Parathyroid adenoma (tissue), 2 donors: ENCODE measurements at regions not wholly inside any gene's neighbourhood (a gene's known extent, or its start where the extent isn't known, plus 50 kb on each side); places are given as distances from the start of the nearest gene placed in this dataset.

Experiments
- H2AFZ ChIP-seq: fragments of 300-600 bp; sonication (generic); one replicate; pipeline ENCODE4 v1.7.0; 2017; ENCODE audit warnings: antibody characterized with exemption, mild to moderate bottlenecking
- H3K27ac ChIP-seq: fragments of 300-600 bp; sonication (generic); one replicate; pipeline ENCODE4 v1.7.0; 2017
- H3K27me3 ChIP-seq: fragments of 300-600 bp; sonication (generic); one replicate; pipeline ENCODE4 v1.7.0; 2017; ENCODE audit warnings: low read length; ENCODE audit not compliant: control insufficient read depth, insufficient read depth
- H3K36me3 ChIP-seq: fragments of 300-600 bp; sonication (generic); one replicate; pipeline ENCODE4 v1.7.0; 2017; ENCODE audit warnings: low read length; ENCODE audit not compliant: control insufficient read depth, insufficient read depth
- H3K4me1 ChIP-seq: fragments of 300-600 bp; sonication (generic); one replicate; pipeline ENCODE4 v1.7.0; 2017; ENCODE audit warnings: control low read depth
- H3K4me2 ChIP-seq: fragments of 300-600 bp; sonication (generic); one replicate; pipeline ENCODE4 v1.7.0; 2017; ENCODE audit warnings: low read length
- H3K4me3 ChIP-seq: fragments of 300-600 bp; sonication (generic); one replicate; pipeline ENCODE4 v1.7.0; 2017; ENCODE audit warnings: low read depth, low read length
- H3K79me2 ChIP-seq: fragments of 300-600 bp; sonication (generic); one replicate; pipeline ENCODE4 v1.7.0; 2017; ENCODE audit warnings: control low read depth
- H3K9ac ChIP-seq: fragments of 300-600 bp; sonication (generic); one replicate; pipeline ENCODE4 v1.7.0; 2017; ENCODE audit warnings: mild to moderate bottlenecking
- H3K9me3 ChIP-seq: fragments of 300-600 bp; sonication (generic); one replicate; pipeline ENCODE4 v1.7.0; 2017; ENCODE audit warnings: low read length; ENCODE audit not compliant: control insufficient read depth
- TF ChIP-seq, protein P1 (sequence below): fragments of 300-600 bp; sonication (generic); IDR thresholded peaks from one replicate; pipeline ENCODE4 v1.7.0; 2017; ENCODE audit warnings: antibody characterized with exemption, mild to moderate bottlenecking
- donor health status: primary hyperparathyroidism.

DNA sequence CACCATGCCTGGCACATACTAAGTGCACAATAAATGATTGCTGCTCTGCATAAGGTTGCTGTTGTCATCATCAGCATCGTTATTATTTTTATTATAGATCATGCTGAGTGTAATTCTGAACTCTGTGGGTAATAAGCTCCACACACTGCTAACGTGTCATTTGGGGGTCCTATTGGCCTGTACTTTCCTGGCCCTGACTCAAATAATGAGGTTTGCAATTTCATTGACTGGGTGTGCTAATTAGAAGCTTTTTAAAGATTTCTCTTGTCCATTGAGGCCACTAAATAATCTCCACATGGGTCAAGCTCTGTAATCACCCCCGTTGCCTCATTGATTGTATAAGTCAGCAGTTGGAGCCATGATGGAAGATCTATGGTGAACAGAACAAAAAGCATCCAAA, 320.8 kb upstream of the TMPO start:
- Histone ChIP-seq H3K4me3 (no peak overlapping the region), H3K9me3 (no peaks in the 10 kb centered on the region), H3K9ac (no peak overlapping the region), H3K36me3 (no peaks in the 10 kb centered on the region), H3K4me2 (no peak overlapping the region), H3K27ac (no peak overlapping the region), H3K27me3 (no peaks in the 10 kb centered on the region), H2AFZ (no peak overlapping the region), H3K4me1 (no peaks in the 10 kb centered on the region), H3K79me2 (no peaks in the 10 kb centered on the region)
- TF ChIP-seq, protein P1, sequence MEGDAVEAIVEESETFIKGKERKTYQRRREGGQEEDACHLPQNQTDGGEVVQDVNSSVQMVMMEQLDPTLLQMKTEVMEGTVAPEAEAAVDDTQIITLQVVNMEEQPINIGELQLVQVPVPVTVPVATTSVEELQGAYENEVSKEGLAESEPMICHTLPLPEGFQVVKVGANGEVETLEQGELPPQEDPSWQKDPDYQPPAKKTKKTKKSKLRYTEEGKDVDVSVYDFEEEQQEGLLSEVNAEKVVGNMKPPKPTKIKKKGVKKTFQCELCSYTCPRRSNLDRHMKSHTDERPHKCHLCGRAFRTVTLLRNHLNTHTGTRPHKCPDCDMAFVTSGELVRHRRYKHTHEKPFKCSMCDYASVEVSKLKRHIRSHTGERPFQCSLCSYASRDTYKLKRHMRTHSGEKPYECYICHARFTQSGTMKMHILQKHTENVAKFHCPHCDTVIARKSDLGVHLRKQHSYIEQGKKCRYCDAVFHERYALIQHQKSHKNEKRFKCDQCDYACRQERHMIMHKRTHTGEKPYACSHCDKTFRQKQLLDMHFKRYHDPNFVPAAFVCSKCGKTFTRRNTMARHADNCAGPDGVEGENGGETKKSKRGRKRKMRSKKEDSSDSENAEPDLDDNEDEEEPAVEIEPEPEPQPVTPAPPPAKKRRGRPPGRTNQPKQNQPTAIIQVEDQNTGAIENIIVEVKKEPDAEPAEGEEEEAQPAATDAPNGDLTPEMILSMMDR, result no peak

- no peaks in the 10 kb centered on the region for H3K36me3 ChIP-seq
- no peaks in the 10 kb centered on the region for H3K27me3 ChIP-seq
- H3K9ac ChIP-seq, result no peak overlapping the region
- no peak overlapping the region for H3K27ac ChIP-seq
- no peaks in the 10 kb centered on the region for H3K4me1 ChIP-seq
- no peaks in the 10 kb centered on the region for H3K79me2 ChIP-seq
- TF ChIP-seq, protein P1, result no peak
- H2AFZ ChIP-seq, result no peak overlapping the region
- no peak overlapping the region for H3K4me2 ChIP-seq
- no peak overlapping the region for H3K4me3 ChIP-seq
- H3K9me3 ChIP-seq, result no peaks in the 10 kb centered on the region
Observed at GRCh38 chr12:98198261-98198982, 317.0 kb upstream of the TMPO start.

DNA sequence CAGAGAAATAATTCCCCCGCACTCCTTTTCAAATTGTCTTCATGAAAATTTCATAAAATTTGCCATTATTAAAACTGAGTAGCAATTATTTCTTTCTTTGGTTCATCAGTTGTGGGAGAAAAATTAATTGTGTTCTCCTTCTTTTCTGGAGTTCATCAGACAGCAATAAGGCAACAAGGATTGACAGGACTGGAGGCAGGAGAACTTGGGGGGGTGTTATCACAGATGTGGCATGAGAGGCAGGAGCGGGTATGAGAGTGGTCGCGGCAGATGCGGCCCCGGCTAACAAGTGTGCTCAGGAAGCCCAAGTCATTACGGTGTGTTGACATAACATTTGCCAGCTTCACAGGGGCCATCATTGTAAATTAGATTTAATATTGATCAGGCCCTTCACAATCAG, 306.6 kb upstream of the TMPO start:
- TF ChIP-seq, protein P1, result no peak
- Histone ChIP-seq H3K4me1 (no peaks in the 10 kb centered on the region), H3K4me2 (no peak overlapping the region)

GRCh38 chr12:98211909-98212695, 303.3 kb upstream of the TMPO start:
- H3K36me3 ChIP-seq, result no peaks in the 10 kb centered on the region
- no peaks in the 10 kb centered on the region for H3K9me3 ChIP-seq
- TF ChIP-seq, protein P1, result no peak
- H3K27ac ChIP-seq, result no peak overlapping the region
- no peaks in the 10 kb centered on the region for H3K4me1 ChIP-seq
- no peak overlapping the region for H3K4me2 ChIP-seq
- H2AFZ ChIP-seq, result no peak overlapping the region
- no peaks in the 10 kb centered on the region for H3K27me3 ChIP-seq
- no peak overlapping the region for H3K9ac ChIP-seq
- no peaks in the 10 kb centered on the region for H3K79me2 ChIP-seq
- no peak overlapping the region for H3K4me3 ChIP-seq

More for the DNA sequence above, 306.6 kb upstream of the TMPO start:
- H3K27me3 ChIP-seq, result no peaks in the 10 kb centered on the region
- no peaks in the 10 kb centered on the region for H3K36me3 ChIP-seq
- no peak overlapping the region for H2AFZ ChIP-seq
- no peaks in the 10 kb centered on the region for H3K79me2 ChIP-seq
- no peak overlapping the region for H3K9ac ChIP-seq
- no peak overlapping the region for H3K27ac ChIP-seq
- no peaks in the 10 kb centered on the region for H3K9me3 ChIP-seq
- H3K4me3 ChIP-seq, result no peak overlapping the region
